DND-41 (cell line): ENCODE measurements at regions not wholly inside any gene's neighbourhood (a gene's known extent, or its start where the extent isn't known, plus 50 kb on each side); places are given as distances from the start of the nearest gene placed in this dataset.

Experiments
- ATAC-seq: fragments of 200-7000 bp; cut with Tn5 transposase; 3 replicates; pipeline ENCODE4 v1.9.1; 2021; ENCODE audit warnings: low read depth; ENCODE audit not compliant: insufficient read depth
- DNase-seq: peaks from one replicate; pipeline ENCODE4 v3.0.0-alpha.2; 2020
- H2AFZ ChIP-seq: 2 replicates; pipeline ENCODE4 v1.6.0; 2012; ENCODE audit warnings: low read depth, low read length
- H3K27ac ChIP-seq: 2 replicates; pipeline ENCODE4 v1.5.1; 2012; ENCODE audit warnings: low read length, inconsistent platforms
- H3K27me3 ChIP-seq: fragments of 200-600 bp; sonication (generic); 2 replicates; pipeline ENCODE4 v1.6.0; 2012; ENCODE audit warnings: low read length, mild to moderate bottlenecking, inconsistent platforms; ENCODE audit not compliant: insufficient read depth, poor library complexity
- H3K36me3 ChIP-seq: 2 replicates; pipeline ENCODE4 v1.5.1; 2012; ENCODE audit warnings: low read length, inconsistent platforms; ENCODE audit not compliant: insufficient read depth
- H3K4me1 ChIP-seq: 2 replicates; pipeline ENCODE4 v1.5.1; 2012; ENCODE audit warnings: mild to moderate bottlenecking, low read length; ENCODE audit not compliant: insufficient read depth
- H3K4me2 ChIP-seq: 2 replicates; pipeline ENCODE4 v1.6.0; 2012; ENCODE audit warnings: mild to moderate bottlenecking, moderate library complexity, low read length, inconsistent platforms; ENCODE audit not compliant: insufficient read depth
- H3K4me3 ChIP-seq, 2 experiments: fragments of 200-600 bp in 1 of 2; shearing (Covaris generic) in 1 of 2; 2 replicates each; pipeline ENCODE4 v1.5.1; 2012 to 2016; ENCODE audit warnings: inconsistent platforms in 2 of 2, low read length in 2 of 2, mild to moderate bottlenecking in 2 of 2, low read depth in 1 of 2, moderate library complexity in 1 of 2
- H3K79me2 ChIP-seq: 2 replicates; pipeline ENCODE4 v1.6.0; 2012; ENCODE audit warnings: low read length, inconsistent platforms; ENCODE audit not compliant: insufficient read depth
- H3K9ac ChIP-seq: 2 replicates; pipeline ENCODE4 v1.6.0; 2012; ENCODE audit warnings: low read depth, mild to moderate bottlenecking, inconsistent platforms, low read length, moderate library complexity
- H3K9me3 ChIP-seq: 2 replicates; pipeline ENCODE4 v1.5.1; 2012; ENCODE audit warnings: low read length, moderate library complexity, mild to moderate bottlenecking, inconsistent platforms; ENCODE audit not compliant: insufficient read depth, severe bottlenecking
- H4K20me1 ChIP-seq: 2 replicates; pipeline ENCODE4 v1.6.0; 2012; ENCODE audit warnings: low read length; ENCODE audit not compliant: insufficient read depth
- EZH2 ChIP-seq: IDR thresholded peaks from 3 replicates; pipeline ENCODE4 v1.6.1; 2012; ENCODE audit warnings: borderline replicate concordance, low read depth, mild to moderate bottlenecking, moderate library complexity, low read length, inconsistent platforms; ENCODE audit not compliant: severe bottlenecking
- TF ChIP-seq, protein P1 (sequence below): IDR thresholded peaks from 2 replicates; pipeline ENCODE4 v1.5.1; 2012; ENCODE audit warnings: borderline replicate concordance, low read length, moderate library complexity, mild to moderate bottlenecking; ENCODE audit not compliant: poor library complexity, severe bottlenecking; ENCODE audit errors: extremely low read depth

DNA sequence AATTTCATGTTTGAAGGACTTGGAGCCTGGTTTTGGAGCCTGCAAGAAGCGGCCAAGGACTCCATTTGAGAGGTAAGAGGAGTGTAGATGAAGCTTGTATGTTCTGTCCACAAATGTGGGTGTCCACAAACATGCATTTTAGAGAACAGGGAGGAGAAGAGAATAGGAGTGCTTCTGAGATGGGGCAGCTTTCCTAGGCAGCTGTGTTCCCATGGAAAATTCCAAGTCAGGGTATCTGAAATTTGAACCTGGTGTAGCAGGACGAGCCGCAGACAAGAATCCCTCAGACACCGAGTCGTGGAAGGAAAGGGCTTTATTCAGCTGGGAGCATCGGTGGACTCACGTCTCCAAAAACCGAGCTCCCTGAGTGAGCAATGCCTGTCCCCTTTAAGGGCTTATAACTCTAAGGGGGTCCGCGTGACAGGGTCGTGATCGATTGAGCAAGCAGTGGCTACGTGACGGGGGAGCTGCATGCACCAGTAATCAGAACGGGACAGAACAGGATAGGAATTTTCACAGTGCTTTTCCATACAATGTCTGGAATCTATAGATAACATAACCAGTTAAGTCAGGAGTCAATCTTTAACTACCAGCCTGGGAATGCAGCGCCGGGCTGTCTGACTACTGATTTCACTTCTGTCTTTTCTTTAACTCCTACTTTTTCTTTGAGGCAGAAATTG is 71.4 kb upstream of the WDR72 start:
- H3K4me1 ChIP-seq: no peaks in the 10 kb centered on the region
- H3K4me3 ChIP-seq: no peak overlapping the region

DNA sequence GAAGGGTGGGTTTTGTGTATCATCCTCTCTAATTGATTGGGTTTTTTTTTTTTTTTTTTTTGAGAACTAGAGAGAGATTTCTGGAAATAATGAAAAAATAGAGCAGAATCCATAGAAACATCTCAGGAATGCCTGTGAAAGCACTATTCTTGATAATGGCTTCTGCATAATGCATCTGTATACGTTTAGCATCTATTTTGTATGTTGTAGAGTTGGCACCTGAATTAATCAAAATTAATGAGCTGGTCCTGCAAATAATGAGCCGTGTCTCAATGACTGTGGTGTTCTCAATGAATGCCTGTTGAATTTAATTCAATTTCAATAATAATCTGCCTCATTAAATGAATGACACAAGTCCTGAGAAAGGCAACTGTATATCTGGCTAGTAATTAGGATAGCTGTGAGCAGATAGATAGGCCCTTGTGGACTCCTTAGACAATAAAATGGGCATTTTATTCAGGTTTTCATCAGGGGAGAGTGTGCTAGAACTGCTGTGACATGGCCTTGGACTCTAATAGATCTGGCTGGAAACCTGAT is 70.5 kb upstream of the WDR72 start:
- Histone ChIP-seq H3K9me3 (no peaks in the 10 kb centered on the region), H4K20me1 (no peaks in the 10 kb centered on the region), H3K4me2 (no peak overlapping the region), H3K36me3 (no peaks in the 10 kb centered on the region), H3K79me2 (no peaks in the 10 kb centered on the region), H2AFZ (no peak overlapping the region), H3K4me3 (no peak overlapping the region), H3K27me3 (peaks cover 2% of the 10 kb centered on the region), H3K4me1 (no peaks in the 10 kb centered on the region), H3K9ac (no peak overlapping the region), H3K27ac (no peak overlapping the region)
- no peak for DNase-seq
- TF ChIP-seq, protein P1, sequence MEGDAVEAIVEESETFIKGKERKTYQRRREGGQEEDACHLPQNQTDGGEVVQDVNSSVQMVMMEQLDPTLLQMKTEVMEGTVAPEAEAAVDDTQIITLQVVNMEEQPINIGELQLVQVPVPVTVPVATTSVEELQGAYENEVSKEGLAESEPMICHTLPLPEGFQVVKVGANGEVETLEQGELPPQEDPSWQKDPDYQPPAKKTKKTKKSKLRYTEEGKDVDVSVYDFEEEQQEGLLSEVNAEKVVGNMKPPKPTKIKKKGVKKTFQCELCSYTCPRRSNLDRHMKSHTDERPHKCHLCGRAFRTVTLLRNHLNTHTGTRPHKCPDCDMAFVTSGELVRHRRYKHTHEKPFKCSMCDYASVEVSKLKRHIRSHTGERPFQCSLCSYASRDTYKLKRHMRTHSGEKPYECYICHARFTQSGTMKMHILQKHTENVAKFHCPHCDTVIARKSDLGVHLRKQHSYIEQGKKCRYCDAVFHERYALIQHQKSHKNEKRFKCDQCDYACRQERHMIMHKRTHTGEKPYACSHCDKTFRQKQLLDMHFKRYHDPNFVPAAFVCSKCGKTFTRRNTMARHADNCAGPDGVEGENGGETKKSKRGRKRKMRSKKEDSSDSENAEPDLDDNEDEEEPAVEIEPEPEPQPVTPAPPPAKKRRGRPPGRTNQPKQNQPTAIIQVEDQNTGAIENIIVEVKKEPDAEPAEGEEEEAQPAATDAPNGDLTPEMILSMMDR: no peak
- TF ChIP-seq EZH2: no peak
- no peak for ATAC-seq

More for the DNA sequence above, 71.4 kb upstream of the WDR72 start:
- DNase-seq: no peak
- Histone ChIP-seq H3K9me3 (no peaks in the 10 kb centered on the region), H3K36me3 (no peaks in the 10 kb centered on the region), H2AFZ (no peak overlapping the region), H3K79me2 (no peaks in the 10 kb centered on the region), H3K9ac (no peak overlapping the region), H3K27ac (no peak overlapping the region), H3K27me3 (peaks cover 2% of the 10 kb centered on the region), H4K20me1 (no peaks in the 10 kb centered on the region), H3K4me2 (no peak overlapping the region)
- ATAC-seq: no peak
- TF ChIP-seq EZH2: no peak
- TF ChIP-seq, protein P1: no peak

DNA sequence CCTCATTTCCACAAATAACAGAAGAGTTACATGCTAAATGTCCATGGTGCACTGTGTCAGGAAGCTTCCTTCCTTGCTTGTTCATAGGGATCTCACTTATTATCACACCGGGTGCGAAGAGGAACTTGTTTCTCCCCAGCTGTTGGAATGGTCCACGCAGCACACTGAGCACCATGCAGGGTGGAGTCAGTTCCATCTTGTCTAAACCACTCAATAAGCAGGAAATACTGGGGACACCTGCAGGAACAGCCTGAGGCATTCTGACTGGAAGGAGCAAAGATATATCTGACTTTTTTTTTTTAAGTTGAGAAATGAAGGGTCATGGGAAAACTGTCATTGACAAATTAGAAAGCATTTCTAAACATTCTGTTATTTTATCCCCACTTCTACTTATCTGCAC is 70.0 kb upstream of the WDR72 start:
- no peaks in the 10 kb centered on the region for H3K79me2 ChIP-seq
- no peak overlapping the region for H3K9ac ChIP-seq
- no peak overlapping the region for H3K4me3 ChIP-seq
- no peak overlapping the region for H3K4me2 ChIP-seq
- no peaks in the 10 kb centered on the region for H3K36me3 ChIP-seq
- no peak overlapping the region for H2AFZ ChIP-seq
- no peak for TF ChIP-seq EZH2
- TF ChIP-seq, protein P1: no peak
- no peaks in the 10 kb centered on the region for H3K9me3 ChIP-seq
- H3K4me1 ChIP-seq: no peaks in the 10 kb centered on the region
- DNase-seq: no peak
- H3K27me3 ChIP-seq: peaks cover 2% of the 10 kb centered on the region
- H3K27ac ChIP-seq: no peak overlapping the region
- no peaks in the 10 kb centered on the region for H4K20me1 ChIP-seq
- ATAC-seq: no peak

DNA sequence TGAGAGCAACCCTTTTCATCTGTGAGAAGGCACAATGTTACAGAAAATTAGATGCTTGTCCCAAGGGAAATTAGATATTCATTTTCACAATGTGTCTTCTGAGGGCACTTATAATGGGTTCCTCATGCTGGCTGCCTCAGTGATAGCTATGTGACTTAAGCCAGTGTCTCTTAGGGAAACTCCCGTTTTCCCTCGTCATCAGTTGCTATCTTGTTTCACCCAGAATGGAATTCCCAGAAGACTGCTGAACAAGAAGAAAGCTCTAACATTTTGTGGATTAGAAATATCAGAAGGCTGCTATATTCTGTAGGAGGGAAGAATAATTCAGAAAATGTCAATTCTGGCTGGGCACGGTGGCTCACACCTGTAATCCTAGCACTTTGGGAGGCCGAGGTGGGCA is 67.9 kb upstream of the WDR72 start:
- Histone ChIP-seq H3K9ac (no peak overlapping the region), H3K4me2 (no peak overlapping the region), H4K20me1 (no peaks in the 10 kb centered on the region), H2AFZ (no peak overlapping the region), H3K36me3 (no peaks in the 10 kb centered on the region), H3K27me3 (peaks cover 2% of the 10 kb centered on the region), H3K4me3 (no peak overlapping the region), H3K27ac (no peak overlapping the region), H3K9me3 (peaks cover 2% of the 10 kb centered on the region), H3K79me2 (no peaks in the 10 kb centered on the region), H3K4me1 (no peaks in the 10 kb centered on the region)
- DNase-seq: no peak
- no peak for TF ChIP-seq EZH2
- TF ChIP-seq, protein P1: no peak
- ATAC-seq: no peak
